ENCODE measurements at regions not wholly inside any gene's neighbourhood (a gene's known extent, or its start where the extent isn't known, plus 50 kb on each side); places are given as distances from the start of the nearest gene placed in this dataset.
"Not testable (repeated sequence)": the region's sequence is repeated elsewhere in the genome, so short reads cannot be mapped to it uniquely, and the experiment has no call there.

DNA sequence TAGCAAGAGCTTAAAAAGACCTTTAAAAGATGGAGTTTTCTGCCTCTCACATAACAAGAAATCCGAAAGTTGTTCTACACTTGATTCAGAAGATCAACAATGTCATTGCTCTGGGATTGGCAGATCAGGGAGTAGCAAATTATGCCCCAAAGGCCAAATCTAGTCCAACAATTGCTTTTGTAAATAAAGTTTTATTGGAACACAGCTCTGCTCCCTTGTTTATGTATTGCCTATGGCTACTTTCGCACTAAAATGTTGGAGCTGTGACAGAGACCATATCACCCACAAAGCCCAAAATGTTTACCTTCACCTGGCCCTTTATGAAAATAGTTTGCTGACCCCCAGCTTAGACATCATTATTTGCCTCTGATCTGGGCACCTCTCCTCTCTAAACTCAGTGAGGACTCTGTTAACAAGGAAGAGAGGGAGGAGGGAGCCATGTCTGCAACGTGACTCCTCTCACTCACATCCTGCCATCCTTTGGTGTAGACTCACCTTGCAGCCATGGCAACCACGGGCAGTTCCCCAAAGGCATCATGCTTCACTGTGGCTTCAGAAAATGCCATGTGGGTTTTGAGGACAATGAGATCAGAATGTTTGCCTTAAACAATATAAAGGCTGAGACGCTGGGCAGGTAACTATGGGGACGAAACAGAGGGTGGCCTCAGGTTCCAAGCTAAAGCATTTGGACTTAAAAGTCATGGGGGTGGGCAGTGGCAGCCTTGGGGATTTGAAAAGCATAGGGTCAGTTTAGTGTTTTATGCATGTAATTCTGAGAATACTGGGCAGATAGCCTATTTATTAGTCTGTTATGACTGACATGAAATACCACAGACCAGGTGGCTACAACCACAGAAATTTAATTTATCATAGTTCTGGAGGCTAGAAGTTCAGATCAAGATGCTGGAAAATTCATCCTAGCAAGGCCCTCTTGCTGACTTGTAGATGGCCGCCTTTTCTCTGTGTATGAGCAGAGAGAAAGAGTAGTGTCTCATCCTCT is 149.7 kb upstream of the TNFAIP3 start:
- no peaks in the 10 kb centered on the region for H3K4me1 Mint-ChIP-seq (ENCODE audit: insufficient read depth, unreplicated experiment)
- no peaks in the 10 kb centered on the region for H3K27me3 Mint-ChIP-seq (ENCODE audit: insufficient read depth, unreplicated experiment)
- no peak overlapping the region for H3K4me3 Mint-ChIP-seq (ENCODE audit: unreplicated experiment)
- H3K9me3 Mint-ChIP-seq (ENCODE audit: unreplicated experiment), result no peaks in the 10 kb centered on the region
- CTCF ChIA-PET, result interaction anchor here (0.5 to 1.7 kb wide), 5 partner anchors 9 to 289 kb away, joined by 3 to 6 read pairs (median 4); no protein-coding TSS in a partner anchor
- no TSS peak for BruUV-seq (replicated peaks)
- POLR2A ChIA-PET, result interaction anchor here (0.6 to 2.4 kb wide), 4 partner anchors 147 to 882 kb away, joined by 3 to 8 read pairs (median 3); no protein-coding TSS in a partner anchor
- H3K36me3 Mint-ChIP-seq (ENCODE audit: insufficient read depth, unreplicated experiment), result no peaks in the 10 kb centered on the region
- intact Hi-C loops (cut with micrococcal nuclease), result no loop called here
- TF ChIP-seq, protein P1, sequence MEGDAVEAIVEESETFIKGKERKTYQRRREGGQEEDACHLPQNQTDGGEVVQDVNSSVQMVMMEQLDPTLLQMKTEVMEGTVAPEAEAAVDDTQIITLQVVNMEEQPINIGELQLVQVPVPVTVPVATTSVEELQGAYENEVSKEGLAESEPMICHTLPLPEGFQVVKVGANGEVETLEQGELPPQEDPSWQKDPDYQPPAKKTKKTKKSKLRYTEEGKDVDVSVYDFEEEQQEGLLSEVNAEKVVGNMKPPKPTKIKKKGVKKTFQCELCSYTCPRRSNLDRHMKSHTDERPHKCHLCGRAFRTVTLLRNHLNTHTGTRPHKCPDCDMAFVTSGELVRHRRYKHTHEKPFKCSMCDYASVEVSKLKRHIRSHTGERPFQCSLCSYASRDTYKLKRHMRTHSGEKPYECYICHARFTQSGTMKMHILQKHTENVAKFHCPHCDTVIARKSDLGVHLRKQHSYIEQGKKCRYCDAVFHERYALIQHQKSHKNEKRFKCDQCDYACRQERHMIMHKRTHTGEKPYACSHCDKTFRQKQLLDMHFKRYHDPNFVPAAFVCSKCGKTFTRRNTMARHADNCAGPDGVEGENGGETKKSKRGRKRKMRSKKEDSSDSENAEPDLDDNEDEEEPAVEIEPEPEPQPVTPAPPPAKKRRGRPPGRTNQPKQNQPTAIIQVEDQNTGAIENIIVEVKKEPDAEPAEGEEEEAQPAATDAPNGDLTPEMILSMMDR (IDR thresholded peaks at IDR 0.05; ENCODE audit: unreplicated experiment), result no peak
- DNase-seq (ENCODE audit: unreplicated experiment), result no peak
- no peak overlapping the region for H3K27ac Mint-ChIP-seq (ENCODE audit: low read depth, unreplicated experiment)

GRCh38 chr6:137718903-137719302 is 148.2 kb upstream of the TNFAIP3 start:
- DNase-seq (ENCODE audit: unreplicated experiment); H3K27me3 Mint-ChIP-seq (ENCODE audit: insufficient read depth, unreplicated experiment); CTCF ChIA-PET; H3K27ac Mint-ChIP-seq (ENCODE audit: low read depth, unreplicated experiment); POLR2A ChIA-PET; intact Hi-C loops (cut with micrococcal nuclease); BruUV-seq (replicated peaks); H3K4me3 Mint-ChIP-seq (ENCODE audit: unreplicated experiment); H3K9me3 Mint-ChIP-seq (ENCODE audit: unreplicated experiment); H3K36me3 Mint-ChIP-seq (ENCODE audit: insufficient read depth, unreplicated experiment); H3K4me1 Mint-ChIP-seq (ENCODE audit: insufficient read depth, unreplicated experiment): not testable (repeated sequence)

DNA sequence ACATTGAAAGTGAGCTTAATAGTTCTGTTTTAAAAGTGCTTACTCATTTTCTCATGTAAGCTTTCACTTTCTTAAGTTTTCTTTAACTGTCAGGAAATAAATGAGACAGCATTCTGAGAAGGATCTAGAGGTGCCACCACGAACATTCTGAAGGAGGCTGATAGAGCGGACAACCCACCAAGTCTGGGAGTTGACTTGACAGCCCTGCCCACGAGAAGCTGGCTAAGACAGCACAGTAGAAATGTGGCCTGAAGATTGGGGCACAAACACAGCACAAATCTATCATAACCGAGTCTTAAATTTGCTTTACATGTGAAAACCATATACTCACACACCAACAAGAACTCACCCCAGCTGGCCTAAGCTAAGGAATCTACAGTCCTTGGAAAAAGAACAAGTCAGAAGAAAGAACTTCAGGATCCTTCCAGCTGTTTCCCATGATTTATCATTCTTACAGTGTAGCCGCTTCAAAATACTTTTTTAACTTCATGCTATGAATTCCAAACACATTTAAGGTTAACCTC is 144.2 kb upstream of the TNFAIP3 start:
- Mint-ChIP-seq H3K4me3 (ENCODE audit: unreplicated experiment) (no peak overlapping the region), H3K36me3 (ENCODE audit: insufficient read depth, unreplicated experiment) (peaks cover 6% of the 10 kb centered on the region), H3K9me3 (ENCODE audit: unreplicated experiment) (no peaks in the 10 kb centered on the region), H3K27ac (ENCODE audit: low read depth, unreplicated experiment) (no peak overlapping the region), H3K4me1 (ENCODE audit: insufficient read depth, unreplicated experiment) (peaks cover 7% of the 10 kb centered on the region), H3K27me3 (ENCODE audit: insufficient read depth, unreplicated experiment) (no peaks in the 10 kb centered on the region)
- intact Hi-C loops (cut with micrococcal nuclease), result no loop called here
- CTCF ChIA-PET, result no interaction called here
- POLR2A ChIA-PET, result no interaction called here
- TF ChIP-seq, protein P1 (IDR thresholded peaks at IDR 0.05; ENCODE audit: unreplicated experiment), result no peak
- no peak for DNase-seq (ENCODE audit: unreplicated experiment)
- BruUV-seq (replicated peaks), result no TSS peak

DNA sequence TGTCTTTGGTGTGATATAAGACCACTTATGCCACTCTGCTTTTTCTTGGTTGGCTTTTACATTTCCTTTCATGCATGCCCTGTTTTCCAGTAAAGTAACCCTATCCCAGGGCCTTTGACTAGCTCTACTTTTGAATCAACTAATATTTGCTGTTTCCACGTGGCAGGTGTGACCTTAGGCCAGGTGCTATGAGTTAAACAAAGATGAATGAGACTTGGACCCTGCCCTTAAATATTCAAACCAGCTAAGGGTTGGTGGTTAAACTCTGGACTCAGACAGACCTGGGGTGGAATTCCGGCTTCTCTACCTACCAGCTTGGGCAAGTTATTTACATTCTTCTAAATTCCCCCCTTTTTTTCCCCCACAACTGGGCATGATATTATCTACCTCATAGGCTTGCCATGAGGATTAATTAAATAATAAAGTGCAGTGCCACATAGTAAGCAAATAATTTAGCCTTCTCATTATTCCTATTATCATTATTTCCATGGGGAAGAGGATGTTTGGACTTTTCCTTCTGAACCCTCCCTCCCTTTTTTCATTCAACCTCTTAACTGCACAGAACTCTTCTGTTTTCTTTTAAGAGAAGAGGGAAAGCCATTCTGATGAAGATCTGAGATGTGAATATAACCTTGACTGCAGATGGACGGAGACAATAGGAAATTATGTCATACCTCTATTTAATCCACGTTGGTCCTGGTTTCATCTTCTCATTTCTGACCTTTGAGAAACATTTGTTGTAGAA is 143.6 kb upstream of the TNFAIP3 start:
- Mint-ChIP-seq H3K4me3 (ENCODE audit: unreplicated experiment) (no peak overlapping the region), H3K36me3 (ENCODE audit: insufficient read depth, unreplicated experiment) (peaks cover 6% of the 10 kb centered on the region), H3K27ac (ENCODE audit: low read depth, unreplicated experiment) (no peak overlapping the region), H3K9me3 (ENCODE audit: unreplicated experiment) (no peaks in the 10 kb centered on the region), H3K27me3 (ENCODE audit: insufficient read depth, unreplicated experiment) (no peaks in the 10 kb centered on the region), H3K4me1 (ENCODE audit: insufficient read depth, unreplicated experiment) (peaks cover 13% of the 10 kb centered on the region)
- intact Hi-C loops (cut with micrococcal nuclease), result no loop called here
- BruUV-seq (replicated peaks), result no TSS peak
- DNase-seq (ENCODE audit: unreplicated experiment), result no peak
- TF ChIP-seq, protein P1 (IDR thresholded peaks at IDR 0.05; ENCODE audit: unreplicated experiment), result no peak
- POLR2A ChIA-PET, result no interaction called here
- CTCF ChIA-PET, result no interaction called here

Measured in MCF 10A (cell line).